MM.1S (cell line): ENCODE measurements at regions not wholly inside any gene's neighbourhood (a gene's known extent, or its start where the extent isn't known, plus 50 kb on each side); places are given as distances from the start of the nearest gene placed in this dataset.
A peak's percentile ranks its signal among the peaks of the same experiment; 100 is the strongest.

Experiments used
- DNase-seq: peaks from one replicate; pipeline ENCODE4 v3.0.0-alpha.2; 2015
- H2AFZ ChIP-seq: fragments of 300-600 bp; sonication (generic); 2 replicates; pipeline ENCODE4 v1.6.0; 2016; ENCODE audit warnings: antibody characterized with exemption, low read length
- H3F3A ChIP-seq: fragments of 300-600 bp; sonication (generic); 2 replicates; pipeline ENCODE4 v1.6.1; 2016; ENCODE audit warnings: mild to moderate bottlenecking, antibody characterized with exemption, low read length, moderate library complexity, mixed read lengths; ENCODE audit not compliant: insufficient read depth
- H3K27ac ChIP-seq: fragments of 300-600 bp; sonication (generic); 2 replicates; pipeline ENCODE4 v1.5.1; 2016; ENCODE audit warnings: mild to moderate bottlenecking, low read length
- H3K27me3 ChIP-seq: fragments of 300-600 bp; sonication (generic); replicated peaks from 2 replicates; pipeline ENCODE4 v1.6.0; 2016; ENCODE audit warnings: low read length; ENCODE audit not compliant: insufficient read depth
- H3K36me3 ChIP-seq: fragments of 300-600 bp; sonication (generic); replicated peaks from 2 replicates; pipeline ENCODE4 v1.6.1; 2016; ENCODE audit warnings: mild to moderate bottlenecking, low read length, mixed read lengths; ENCODE audit not compliant: insufficient read depth
- H3K4me1 ChIP-seq: fragments of 300-600 bp; sonication (generic); 2 replicates; pipeline ENCODE4 v1.6.1; 2016; ENCODE audit warnings: low read length, mixed read lengths
- H3K4me2 ChIP-seq: fragments of 300-600 bp; sonication (generic); 2 replicates; pipeline ENCODE4 v1.6.0; 2016; ENCODE audit warnings: low read depth, low read length
- H3K4me3 ChIP-seq: fragments of 300-600 bp; sonication (generic); 2 replicates; pipeline ENCODE4 v1.5.1; 2016; ENCODE audit warnings: low read length, mixed read lengths
- H3K79me2 ChIP-seq: fragments of 300-600 bp; sonication (generic); 2 replicates; pipeline ENCODE4 v1.6.1; 2016; ENCODE audit warnings: mixed run types, low read length, mixed read lengths
- H3K9ac ChIP-seq: fragments of 300-600 bp; sonication (generic); 2 replicates; pipeline ENCODE4 v1.6.1; 2016; ENCODE audit warnings: low read length, mixed read lengths
- H3K9me2 ChIP-seq: fragments of 300-600 bp; sonication (generic); replicated peaks from 2 replicates; pipeline ENCODE4 v1.6.1; 2016; ENCODE audit warnings: mild to moderate bottlenecking, low read length, mixed read lengths; ENCODE audit not compliant: insufficient read depth
- H3K9me3 ChIP-seq: fragments of 300-600 bp; sonication (generic); replicated peaks from 2 replicates; pipeline ENCODE4 v1.6.1; 2016; ENCODE audit warnings: mild to moderate bottlenecking, low read length, mixed read lengths; ENCODE audit not compliant: insufficient read depth
- H4K20me1 ChIP-seq: fragments of 300-600 bp; sonication (generic); 2 replicates; pipeline ENCODE4 v1.6.1; 2016; ENCODE audit warnings: mild to moderate bottlenecking, low read length, moderate library complexity, mixed read lengths; ENCODE audit not compliant: insufficient read depth
- EZH2 ChIP-seq: fragments of 300-600 bp; sonication (generic); optimal IDR thresholded peaks from 2 replicates; pipeline ENCODE3; 2017; ENCODE audit warnings: low read depth, mild to moderate bottlenecking, antibody characterized with exemption, low read length, mixed read lengths
- EZH2phosphoT487 ChIP-seq: fragments of 300-600 bp; sonication (generic); IDR thresholded peaks from 2 replicates; pipeline ENCODE4 v1.6.1; 2018; ENCODE audit warnings: antibody characterized with exemption, low read length
- TF ChIP-seq, protein P1 (sequence below): fragments of 300-600 bp; sonication (generic); IDR thresholded peaks from 2 replicates; pipeline ENCODE4 v1.5.1; 2016; ENCODE audit warnings: antibody characterized with exemption, low read length, mixed read lengths

DNA sequence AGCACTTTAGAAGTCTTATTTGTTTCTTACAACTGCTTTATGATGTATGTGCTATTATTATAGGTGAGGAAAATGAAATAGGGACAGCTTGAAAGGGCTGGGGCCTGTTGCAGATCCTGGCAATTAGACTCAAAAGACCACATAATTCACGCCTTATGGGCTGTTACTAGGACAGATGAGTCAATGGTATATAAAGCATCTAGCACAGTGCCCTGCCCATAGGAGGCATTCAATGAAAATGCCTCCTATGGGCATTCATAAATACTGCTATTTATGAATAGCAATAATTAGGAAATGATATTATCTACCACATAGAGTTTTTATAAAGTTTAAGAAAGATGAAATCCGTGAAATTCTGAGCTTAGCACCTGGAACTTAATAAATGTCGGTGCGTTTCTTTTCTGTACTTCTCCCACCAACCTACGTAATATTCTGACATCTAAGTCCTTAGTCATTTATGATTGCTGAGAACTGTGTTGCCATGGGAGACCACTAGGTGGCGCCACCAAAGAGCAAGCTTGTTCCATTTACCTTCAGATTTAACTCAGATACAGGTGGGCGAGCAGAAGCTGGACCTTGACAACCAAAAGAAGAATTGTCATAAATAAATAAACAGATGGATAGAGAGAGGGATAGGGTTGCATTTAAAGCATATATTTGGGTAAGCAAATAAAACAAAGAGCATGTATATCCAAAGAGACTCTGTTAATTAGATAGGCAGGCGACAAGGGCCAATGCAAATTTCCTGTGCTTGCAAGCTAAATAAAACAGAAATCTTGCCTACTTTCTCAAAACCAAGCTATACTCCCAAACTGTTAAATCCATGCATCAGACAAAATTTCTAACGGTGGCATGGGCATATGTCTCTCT is 699.9 kb downstream of the INHBA start:
- peak; percentile 37 for DNase-seq
- no peaks in the 10 kb centered on the region for H3K36me3 ChIP-seq
- H3K9me2 ChIP-seq, result no peaks in the 10 kb centered on the region
- no peaks in the 10 kb centered on the region for H3K9me3 ChIP-seq
- no peaks in the 10 kb centered on the region for H3F3A ChIP-seq
- no peaks in the 10 kb centered on the region for H4K20me1 ChIP-seq
- H2AFZ ChIP-seq, result no peak overlapping the region
- no peak overlapping the region for H3K4me3 ChIP-seq
- no peaks in the 10 kb centered on the region for H3K79me2 ChIP-seq
- no peak overlapping the region for H3K27ac ChIP-seq
- H3K27me3 ChIP-seq, result no peaks in the 10 kb centered on the region
- H3K4me2 ChIP-seq, result no peak overlapping the region
- H3K4me1 ChIP-seq, result no peaks in the 10 kb centered on the region
- TF ChIP-seq EZH2phosphoT487 (no peak), EZH2 (no peak)
- TF ChIP-seq, protein P1, sequence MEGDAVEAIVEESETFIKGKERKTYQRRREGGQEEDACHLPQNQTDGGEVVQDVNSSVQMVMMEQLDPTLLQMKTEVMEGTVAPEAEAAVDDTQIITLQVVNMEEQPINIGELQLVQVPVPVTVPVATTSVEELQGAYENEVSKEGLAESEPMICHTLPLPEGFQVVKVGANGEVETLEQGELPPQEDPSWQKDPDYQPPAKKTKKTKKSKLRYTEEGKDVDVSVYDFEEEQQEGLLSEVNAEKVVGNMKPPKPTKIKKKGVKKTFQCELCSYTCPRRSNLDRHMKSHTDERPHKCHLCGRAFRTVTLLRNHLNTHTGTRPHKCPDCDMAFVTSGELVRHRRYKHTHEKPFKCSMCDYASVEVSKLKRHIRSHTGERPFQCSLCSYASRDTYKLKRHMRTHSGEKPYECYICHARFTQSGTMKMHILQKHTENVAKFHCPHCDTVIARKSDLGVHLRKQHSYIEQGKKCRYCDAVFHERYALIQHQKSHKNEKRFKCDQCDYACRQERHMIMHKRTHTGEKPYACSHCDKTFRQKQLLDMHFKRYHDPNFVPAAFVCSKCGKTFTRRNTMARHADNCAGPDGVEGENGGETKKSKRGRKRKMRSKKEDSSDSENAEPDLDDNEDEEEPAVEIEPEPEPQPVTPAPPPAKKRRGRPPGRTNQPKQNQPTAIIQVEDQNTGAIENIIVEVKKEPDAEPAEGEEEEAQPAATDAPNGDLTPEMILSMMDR, result peak; percentile 80
- H3K9ac ChIP-seq, result no peak overlapping the region

GRCh38 chr7:41000042-41000441 is 702.8 kb downstream of the INHBA start:
- Histone ChIP-seq H3K79me2 (no peaks in the 10 kb centered on the region), H2AFZ (no peak overlapping the region), H3K9me3 (no peaks in the 10 kb centered on the region), H3K27me3 (no peaks in the 10 kb centered on the region), H3K4me2 (no peak overlapping the region), H3K27ac (no peak overlapping the region), H3K4me3 (no peak overlapping the region), H4K20me1 (no peaks in the 10 kb centered on the region), H3K9ac (no peak overlapping the region), H3F3A (no peaks in the 10 kb centered on the region), H3K4me1 (no peaks in the 10 kb centered on the region), H3K9me2 (no peaks in the 10 kb centered on the region), H3K36me3 (no peaks in the 10 kb centered on the region)
- TF ChIP-seq, protein P1, result no peak
- no peak for TF ChIP-seq EZH2
- no peak for TF ChIP-seq EZH2phosphoT487
- no peak for DNase-seq

DNA sequence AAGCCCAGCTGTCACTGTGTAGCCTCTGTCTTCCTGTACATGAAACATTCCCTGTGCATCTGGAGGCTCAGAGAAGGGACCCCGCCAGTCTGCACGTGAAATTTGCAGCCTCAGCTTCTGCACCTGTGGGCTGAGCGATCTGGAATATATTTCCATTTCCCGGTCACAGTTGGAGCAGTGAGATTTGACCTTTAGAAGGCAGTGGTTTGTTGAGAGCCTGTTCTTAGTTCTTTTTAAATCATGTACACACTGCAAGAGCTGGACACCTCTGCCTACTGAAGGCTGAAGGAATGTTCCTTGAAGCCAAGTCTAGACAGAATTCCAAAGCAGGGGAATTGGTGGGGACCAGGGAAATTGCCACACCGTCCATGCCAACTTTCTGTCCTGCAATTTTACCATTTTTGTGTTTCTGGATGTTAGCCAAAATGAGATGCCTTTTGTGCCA is 706.6 kb downstream of the INHBA start:
- Histone ChIP-seq H3K9ac (no peak overlapping the region), H3K27ac (no peak overlapping the region), H2AFZ (no peak overlapping the region), H3F3A (no peaks in the 10 kb centered on the region), H3K79me2 (no peaks in the 10 kb centered on the region), H3K9me2 (no peaks in the 10 kb centered on the region), H3K4me3 (no peak overlapping the region), H4K20me1 (no peaks in the 10 kb centered on the region), H3K4me1 (no peaks in the 10 kb centered on the region), H3K4me2 (no peak overlapping the region), H3K36me3 (no peaks in the 10 kb centered on the region), H3K27me3 (no peaks in the 10 kb centered on the region), H3K9me3 (no peaks in the 10 kb centered on the region)
- DNase-seq, result no peak
- TF ChIP-seq, protein P1, result no peak
- no peak for TF ChIP-seq EZH2
